Lung (tissue), 11 donors: ENCODE measurements at regions not wholly inside any gene's neighbourhood (a gene's known extent, or its start where the extent isn't known, plus 50 kb on each side); places are given as distances from the start of the nearest gene placed in this dataset.

Source experiments
- ATAC-seq: fragments of 200-7000 bp; cut with Tn5 transposase; one replicate; pipeline ENCODE4 v1.9.1; 2020; ENCODE audit warnings: moderate number of reproducible peaks; ENCODE audit not compliant: insufficient read depth, low FRiP score
- DNase-seq, 3 donors: peaks; one replicate each; pipeline ENCODE4 v3.0.0-alpha.2; 2013 to 2017
- H3K27ac ChIP-seq, 2 donors: one replicate each; pipeline ENCODE4 v1.5.1; 2013; ENCODE audit warnings: mild to moderate bottlenecking in 2 of 2, moderate library complexity in 2 of 2, control low read depth in 1 of 2, inconsistent platforms in 1 of 2, low read depth in 1 of 2, low read length in 1 of 2
- H3K27me3 ChIP-seq, 3 donors: one replicate each; pipeline ENCODE4 v1.5.1; 2013; ENCODE audit warnings: low read length in 2 of 3; ENCODE audit not compliant: control insufficient read depth in 3 of 3, insufficient read depth in 3 of 3
- H3K36me3 ChIP-seq, 4 donors: one replicate each; pipeline ENCODE4 v1.5.1; 2013; ENCODE audit warnings: low read length in 4 of 4, mild to moderate bottlenecking in 1 of 4, moderate library complexity in 1 of 4; ENCODE audit not compliant: control insufficient read depth in 4 of 4, insufficient read depth in 4 of 4
- H3K4me1 ChIP-seq, 5 donors: one replicate each; pipeline ENCODE4 v1.5.1; 2013; ENCODE audit warnings: low read length in 5 of 5, mild to moderate bottlenecking in 2 of 5, moderate library complexity in 1 of 5; ENCODE audit not compliant: control insufficient read depth in 5 of 5, insufficient read depth in 5 of 5
- H3K4me3 ChIP-seq: one replicate; pipeline ENCODE4 v1.5.1; 2013; ENCODE audit warnings: mild to moderate bottlenecking, control low read depth, moderate library complexity
- H3K9ac ChIP-seq, 2 donors: one replicate each; pipeline ENCODE4 v1.5.1; 2013; ENCODE audit warnings: low read length in 2 of 2, control low read depth in 1 of 2; ENCODE audit not compliant: insufficient read depth in 1 of 2
- H3K9me3 ChIP-seq, 4 donors: one replicate each; pipeline ENCODE4 v1.5.1; 2013; ENCODE audit warnings: low read length in 3 of 4, mild to moderate bottlenecking in 1 of 4, moderate library complexity in 1 of 4; ENCODE audit not compliant: control insufficient read depth in 4 of 4, insufficient read depth in 3 of 4
- WGBS, 2 donors: extraction: QIAGEN DNeasy Blood & Tissue Kit; methylation state at CpG; one replicate each; pipeline ENCODE4 v1.1.7; 2013; 5-methylcytosine and 5-hydroxymethylcytosine counted together
- TF ChIP-seq, protein P1 (sequence below): IDR thresholded peaks from 2 replicates; pipeline ENCODE4 v1.5.1; 2012; ENCODE audit warnings: mild to moderate bottlenecking; ENCODE audit errors: control extremely low read depth, extremely low read depth
- donor health status: control.
- donor health status: control.
- donor health status: Bipolar disorder and iron deficiency.
- donor health status: healthy.
- donor health status: DM: yes; HTN: yes; CAD: no.

DNA sequence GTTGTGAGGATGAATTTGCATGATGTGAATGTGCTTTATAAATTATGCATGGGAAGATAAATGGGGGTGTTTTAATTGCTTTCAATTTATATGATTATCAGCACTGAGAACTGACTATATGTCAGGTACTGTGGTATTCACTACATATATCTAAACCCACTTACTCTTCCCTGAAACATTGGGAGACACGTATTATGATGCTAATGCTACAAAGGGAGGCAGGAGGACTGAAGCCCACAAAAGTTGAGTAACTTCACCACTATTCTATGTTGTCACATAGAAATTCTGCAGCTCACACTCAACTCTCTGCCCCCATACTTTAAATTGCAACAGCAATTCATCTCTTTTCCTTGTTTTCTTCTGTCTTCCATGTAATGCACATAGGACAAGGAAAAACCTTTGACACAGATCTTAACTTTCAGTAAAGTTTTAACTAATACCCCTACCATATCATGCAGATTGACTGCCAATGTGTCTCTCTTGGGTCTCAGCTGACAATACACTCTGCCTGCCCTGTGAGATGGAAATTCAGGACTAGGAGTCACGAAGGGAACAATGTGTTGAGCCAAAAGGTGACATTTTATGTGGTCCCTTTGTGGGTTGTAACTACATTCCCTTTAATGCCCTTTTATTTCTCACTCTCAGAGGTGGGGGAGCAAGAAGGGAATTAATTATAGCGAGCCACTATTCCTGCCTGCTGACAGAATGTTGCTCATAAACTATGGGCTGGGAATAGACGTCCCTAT is 691.0 kb upstream of the SORCS1 start:
- no peak for DNase-seq
- Histone ChIP-seq H3K4me3 (no peak overlapping the region), H3K27ac (no peak overlapping the region), H3K4me1 (no peaks in the 10 kb centered on the region), H3K27me3 (no peaks in the 10 kb centered on the region), H3K9me3 (peaks cover 0 to 5% (median 0%) of the 10 kb centered on the region in 4 donors), H3K9ac (no peak overlapping the region), H3K36me3 (no peaks in the 10 kb centered on the region)
- TF ChIP-seq, protein P1, sequence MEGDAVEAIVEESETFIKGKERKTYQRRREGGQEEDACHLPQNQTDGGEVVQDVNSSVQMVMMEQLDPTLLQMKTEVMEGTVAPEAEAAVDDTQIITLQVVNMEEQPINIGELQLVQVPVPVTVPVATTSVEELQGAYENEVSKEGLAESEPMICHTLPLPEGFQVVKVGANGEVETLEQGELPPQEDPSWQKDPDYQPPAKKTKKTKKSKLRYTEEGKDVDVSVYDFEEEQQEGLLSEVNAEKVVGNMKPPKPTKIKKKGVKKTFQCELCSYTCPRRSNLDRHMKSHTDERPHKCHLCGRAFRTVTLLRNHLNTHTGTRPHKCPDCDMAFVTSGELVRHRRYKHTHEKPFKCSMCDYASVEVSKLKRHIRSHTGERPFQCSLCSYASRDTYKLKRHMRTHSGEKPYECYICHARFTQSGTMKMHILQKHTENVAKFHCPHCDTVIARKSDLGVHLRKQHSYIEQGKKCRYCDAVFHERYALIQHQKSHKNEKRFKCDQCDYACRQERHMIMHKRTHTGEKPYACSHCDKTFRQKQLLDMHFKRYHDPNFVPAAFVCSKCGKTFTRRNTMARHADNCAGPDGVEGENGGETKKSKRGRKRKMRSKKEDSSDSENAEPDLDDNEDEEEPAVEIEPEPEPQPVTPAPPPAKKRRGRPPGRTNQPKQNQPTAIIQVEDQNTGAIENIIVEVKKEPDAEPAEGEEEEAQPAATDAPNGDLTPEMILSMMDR: no peak
- 77 to 78% methylated on average over 4 of the region's 4 CpGs for WGBS, 2 donors
- ATAC-seq: no peak

DNA sequence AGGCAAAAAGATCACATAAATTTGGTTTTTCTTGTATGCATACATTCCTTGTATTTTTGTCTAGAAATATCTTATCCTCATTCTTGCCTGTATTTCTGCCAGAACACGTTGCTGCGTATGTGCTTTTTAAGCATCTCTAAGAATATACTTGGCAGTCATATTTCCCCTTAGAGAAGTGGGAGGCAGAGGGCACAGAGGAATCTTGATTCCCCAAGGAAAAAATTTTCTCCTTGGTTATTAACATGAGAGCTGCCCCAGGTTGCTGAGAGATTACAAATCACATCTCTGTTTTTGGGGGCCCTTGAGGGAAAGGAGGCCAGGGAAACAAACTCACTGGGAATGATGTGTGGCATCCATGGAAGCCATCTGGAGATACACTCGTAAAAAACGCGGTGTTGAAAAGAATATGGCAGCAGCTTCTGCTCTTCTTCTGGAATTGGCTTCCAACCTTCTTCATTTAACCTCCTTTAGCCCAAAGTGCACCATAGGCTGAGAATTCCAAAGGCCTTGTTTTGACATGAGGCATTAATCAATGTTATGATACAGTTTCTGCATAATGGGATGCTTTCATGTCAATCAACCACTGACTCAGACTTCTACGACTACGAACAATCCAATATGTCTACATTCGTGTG is 684.3 kb upstream of the SORCS1 start:
- Histone ChIP-seq H3K36me3 (no peaks in the 10 kb centered on the region), H3K27ac (no peak overlapping the region), H3K27me3 (no peaks in the 10 kb centered on the region), H3K4me3 (no peak overlapping the region), H3K9ac (no peak overlapping the region), H3K9me3 (peaks cover 0 to 5% (median 1%) of the 10 kb centered on the region in 4 donors), H3K4me1 (no peaks in the 10 kb centered on the region)
- TF ChIP-seq, protein P1: no peak
- no peak for ATAC-seq
- DNase-seq: no peak
- WGBS, 2 donors: 84 to 87% methylated on average over 8 of the region's 8 CpGs

DNA sequence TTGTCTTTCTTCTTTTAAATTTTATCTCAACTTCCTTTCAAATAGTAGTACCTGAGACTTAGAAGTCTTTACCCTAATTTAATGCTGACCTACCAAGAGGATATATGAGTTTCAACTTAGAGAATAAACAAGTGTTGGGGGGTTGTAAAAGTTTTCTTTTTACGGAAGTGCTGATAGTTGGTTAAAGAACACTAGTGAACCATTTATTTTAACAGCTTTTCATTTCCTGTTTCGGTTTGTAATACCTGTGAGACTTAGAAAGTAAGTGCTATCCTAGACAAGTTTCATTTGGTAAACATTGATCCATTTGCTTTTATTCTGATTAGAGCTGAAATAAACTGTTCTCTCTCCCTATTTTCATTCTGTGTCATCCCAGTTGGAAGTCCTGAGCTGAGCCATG is 683.1 kb upstream of the SORCS1 start:
- H3K9ac ChIP-seq: no peak overlapping the region
- 52 to 73% methylated on average over 2 of the region's 2 CpGs for WGBS, 2 donors
- peaks cover 0 to 5% (median 1%) of the 10 kb centered on the region in 4 donors for H3K9me3 ChIP-seq
- TF ChIP-seq, protein P1: no peak
- no peak overlapping the region for H3K4me3 ChIP-seq
- H3K4me1 ChIP-seq: no peaks in the 10 kb centered on the region
- no peaks in the 10 kb centered on the region for H3K27me3 ChIP-seq
- no peak for ATAC-seq
- no peak overlapping the region for H3K27ac ChIP-seq
- H3K36me3 ChIP-seq: no peaks in the 10 kb centered on the region
- no peak for DNase-seq
